Left ventricle myocardium superior (tissue), 1 donor: ENCODE measurements at regions not wholly inside any gene's neighbourhood (a gene's known extent, or its start where the extent isn't known, plus 50 kb on each side); places are given as distances from the start of the nearest gene placed in this dataset.
"Not testable (repeated sequence)": the region's sequence is repeated elsewhere in the genome, so short reads cannot be mapped to it uniquely, and the experiment has no call there.

Source experiments
- ATAC-seq: fragments of 200-7000 bp; cut with Tn5 transposase; one replicate; pipeline ENCODE4 v1.9.1; 2020; ENCODE audit warnings: mild to moderate bottlenecking, moderate library complexity
- DNase-seq: peaks from one replicate; pipeline ENCODE4 v3.0.0-alpha.2; 2020
- intact Hi-C: fragments of 100-400 bp; cut with micrococcal nuclease; formaldehyde crosslinking; loops from one replicate; pipeline ENCODE4 v1.11.0; 2022
- donor health status: DM: no; HTN: yes; CAD: no; lungs with severe emphysema.

GRCh38 chrX:143455046-143455445 lies 62.2 kb downstream of the SPANXN3 start:
- DNase-seq (no peak), ATAC-seq (peak; percentile 57)
- intact Hi-C loops: no loop called here

- DNase-seq (no peak), ATAC-seq (no peak)
- intact Hi-C loops: no loop called here
Observed at GRCh38 chrX:143437439-143437838, 79.8 kb downstream of the SPANXN3 start.

- intact Hi-C loops: no loop called here
- DNase-seq (no peak), ATAC-seq (no peak)
Observed at GRCh38 chrX:143435916-143436315, 81.4 kb downstream of the SPANXN3 start.

GRCh38 chrX:143429811-143430210 lies 87.5 kb downstream of the SPANXN3 start:
- intact Hi-C loops: no loop called here
- no peak for DNase-seq
- ATAC-seq: no peak

GRCh38 chrX:143429131-143429530 lies 88.1 kb downstream of the SPANXN3 start:
- DNase-seq: no peak
- intact Hi-C loops: no loop called here
- ATAC-seq: no peak

GRCh38 chrX:143401160-143401559 lies 116.1 kb downstream of the SPANXN3 start:
- no peak for ATAC-seq
- intact Hi-C loops: no loop called here
- no peak for DNase-seq

GRCh38 chrX:143378851-143379250 lies 138.4 kb downstream of the SPANXN3 start:
- DNase-seq (no peak), ATAC-seq (no peak)
- intact Hi-C loops: no loop called here

GRCh38 chrX:143363419-143363818 lies 153.9 kb downstream of the SPANXN3 start:
- DNase-seq (no peak), ATAC-seq (no peak)
- intact Hi-C loops: no loop called here

GRCh38 chrX:143340190-143340589 lies 177.1 kb downstream of the SPANXN3 start:
- no peak for ATAC-seq
- no peak for DNase-seq
- intact Hi-C loops: no loop called here

GRCh38 chrX:143336261-143336660 lies 181.0 kb downstream of the SPANXN3 start:
- intact Hi-C loops: no loop called here
- ATAC-seq: no peak

GRCh38 chrX:143319526-143319925 lies 197.7 kb downstream of the SPANXN3 start:
- intact Hi-C loops: no loop called here
- ATAC-seq: no peak
- no peak for DNase-seq

More at GRCh38 chrX:143336261-143336660, 181.0 kb downstream of the SPANXN3 start:
- no peak for DNase-seq

- intact Hi-C loops, DNase-seq, ATAC-seq: not testable (repeated sequence)
Observed at GRCh38 chrX:143318857-143319256, 198.4 kb downstream of the SPANXN3 start.

- no peak for ATAC-seq
- DNase-seq: no peak
- intact Hi-C loops: no loop called here
Observed at GRCh38 chrX:143306991-143307937, 210.0 kb downstream of the SPANXN3 start.

GRCh38 chrX:143304518-143304917 lies 212.8 kb downstream of the SPANXN3 start:
- ATAC-seq: no peak
- intact Hi-C loops: no loop called here
- no peak for DNase-seq

GRCh38 chrX:143304025-143304424 lies 213.2 kb downstream of the SPANXN3 start:
- intact Hi-C loops: no loop called here
- no peak for DNase-seq
- ATAC-seq: no peak

- ATAC-seq (no peak), DNase-seq (no peak)
Observed at GRCh38 chrX:143298663-143299241, 218.5 kb downstream of the SPANXN3 start.

GRCh38 chrX:143296521-143296920 lies 220.8 kb downstream of the SPANXN3 start:
- ATAC-seq (no peak), DNase-seq (no peak)
- intact Hi-C loops: no loop called here

More at GRCh38 chrX:143298663-143299241, 218.5 kb downstream of the SPANXN3 start:
- intact Hi-C loops: no loop called here

GRCh38 chrX:143287236-143287635 lies 230.0 kb downstream of the SPANXN3 start:
- ATAC-seq: no peak
- no peak for DNase-seq
- intact Hi-C loops: no loop called here

- ATAC-seq (no peak), DNase-seq (no peak)
- intact Hi-C loops: no loop called here
Observed at GRCh38 chrX:143270317-143270716, 244.6 kb downstream of the SPANXN4 start.

- intact Hi-C loops, ATAC-seq, DNase-seq: not testable (repeated sequence)
Observed at GRCh38 chrX:143244593-143244992, 218.9 kb downstream of the SPANXN4 start.

GRCh38 chrX:143240658-143241057 lies 214.9 kb downstream of the SPANXN4 start:
- intact Hi-C loops: no loop called here
- no peak for ATAC-seq
- no peak for DNase-seq
